Colonic mucosa (tissue), 4 donors: ENCODE measurements at regions not wholly inside any gene's neighbourhood (a gene's known extent, or its start where the extent isn't known, plus 50 kb on each side); places are given as distances from the start of the nearest gene placed in this dataset.

Experiments used
- DNase-seq: peaks from one replicate; pipeline ENCODE4 v3.0.0-alpha.2; 2020
- H3K27ac ChIP-seq: fragments of 200-600 bp; one replicate; pipeline ENCODE4 v1.8.0; 2021
- H3K27me3 ChIP-seq: fragments of 200-600 bp; one replicate; pipeline ENCODE4 v1.8.0; 2021
- H3K36me3 ChIP-seq: fragments of 200-600 bp; one replicate; pipeline ENCODE4 v1.8.0; 2021
- H3K4me1 ChIP-seq: fragments of 200-600 bp; one replicate; pipeline ENCODE4 v1.8.0; 2021; ENCODE audit warnings: mild to moderate bottlenecking
- H3K4me3 ChIP-seq: fragments of 200-600 bp; one replicate; pipeline ENCODE4 v1.8.0; 2021
- H3K9ac ChIP-seq, 2 donors: one replicate each; pipeline ENCODE4 v1.7.0; 2013; ENCODE audit warnings: control low read depth in 2 of 2, low read depth in 2 of 2, low read length in 2 of 2
- H3K9me3 ChIP-seq: fragments of 200-600 bp; one replicate; pipeline ENCODE4 v1.8.0; 2021
- CTCF ChIP-seq: fragments of 200-600 bp; IDR thresholded peaks from one replicate; pipeline ENCODE4 v1.8.0; 2022; ENCODE audit warnings: antibody characterized with exemption, mild to moderate bottlenecking
- intact Hi-C: fragments of 100-400 bp; cut with DNase I; formaldehyde crosslinking; loops from one replicate; pipeline ENCODE4 v1.14.1; 2022
- donor health status: healthy.
- donor health status: DM: no; HTN: no; CAD: no.
- donor health status: DM: no; HTN: no; CAD: no.

- no peak overlapping the region for H3K9ac ChIP-seq
Measured at GRCh38 chr2:117123362-117123761, 691.1 kb upstream of the DDX18 start.

GRCh38 chr2:117126656-117127055 is 687.8 kb upstream of the DDX18 start:
- Histone ChIP-seq H3K4me1 (no peaks in the 10 kb centered on the region), H3K27me3 (no peaks in the 10 kb centered on the region), H3K9me3 (no peaks in the 10 kb centered on the region), H3K36me3 (no peaks in the 10 kb centered on the region), H3K4me3 (no peak overlapping the region), H3K9ac (no peak overlapping the region), H3K27ac (no peak overlapping the region)
- intact Hi-C loops: no loop called here
- DNase-seq: no peak
- TF ChIP-seq CTCF: no peak

More at GRCh38 chr2:117123362-117123761, 691.1 kb upstream of the DDX18 start:
- Histone ChIP-seq H3K4me3 (no peak overlapping the region), H3K9me3 (no peaks in the 10 kb centered on the region), H3K27ac (no peak overlapping the region), H3K36me3 (no peaks in the 10 kb centered on the region), H3K4me1 (no peaks in the 10 kb centered on the region), H3K27me3 (no peaks in the 10 kb centered on the region)
- intact Hi-C loops: no loop called here
- no peak for DNase-seq
- no peak for TF ChIP-seq CTCF

GRCh38 chr2:117127680-117128079 is 686.8 kb upstream of the DDX18 start:
- no peak for DNase-seq
- H3K9ac ChIP-seq: no peak overlapping the region
- no peaks in the 10 kb centered on the region for H3K36me3 ChIP-seq
- no peaks in the 10 kb centered on the region for H3K9me3 ChIP-seq
- H3K4me1 ChIP-seq: no peaks in the 10 kb centered on the region
- H3K27me3 ChIP-seq: no peaks in the 10 kb centered on the region
- H3K27ac ChIP-seq: no peak overlapping the region
- H3K4me3 ChIP-seq: no peak overlapping the region
- no peak for TF ChIP-seq CTCF
- intact Hi-C loops: no loop called here

- no peaks in the 10 kb centered on the region for H3K4me1 ChIP-seq
- no peaks in the 10 kb centered on the region for H3K27me3 ChIP-seq
- no peaks in the 10 kb centered on the region for H3K36me3 ChIP-seq
- no peak overlapping the region for H3K4me3 ChIP-seq
- TF ChIP-seq CTCF: no peak
- intact Hi-C loops: no loop called here
- peak; percentile 23 for DNase-seq
- no peak overlapping the region for H3K9ac ChIP-seq
- H3K9me3 ChIP-seq: no peaks in the 10 kb centered on the region
- H3K27ac ChIP-seq: no peak overlapping the region
Measured at GRCh38 chr2:117128461-117128860, 686.0 kb upstream of the DDX18 start.

GRCh38 chr2:117137371-117137770 is 677.1 kb upstream of the DDX18 start:
- no peaks in the 10 kb centered on the region for H3K36me3 ChIP-seq
- no peaks in the 10 kb centered on the region for H3K4me1 ChIP-seq
- intact Hi-C loops: no loop called here
- H3K9ac ChIP-seq: no peak overlapping the region
- no peak for TF ChIP-seq CTCF
- no peaks in the 10 kb centered on the region for H3K9me3 ChIP-seq
- no peak overlapping the region for H3K4me3 ChIP-seq
- no peak overlapping the region for H3K27ac ChIP-seq
- no peaks in the 10 kb centered on the region for H3K27me3 ChIP-seq
- DNase-seq: no peak
